ENCODE measurements at regions not wholly inside any gene's neighbourhood (a gene's known extent, or its start where the extent isn't known, plus 50 kb on each side); places are given as distances from the start of the nearest gene placed in this dataset.

DNA sequence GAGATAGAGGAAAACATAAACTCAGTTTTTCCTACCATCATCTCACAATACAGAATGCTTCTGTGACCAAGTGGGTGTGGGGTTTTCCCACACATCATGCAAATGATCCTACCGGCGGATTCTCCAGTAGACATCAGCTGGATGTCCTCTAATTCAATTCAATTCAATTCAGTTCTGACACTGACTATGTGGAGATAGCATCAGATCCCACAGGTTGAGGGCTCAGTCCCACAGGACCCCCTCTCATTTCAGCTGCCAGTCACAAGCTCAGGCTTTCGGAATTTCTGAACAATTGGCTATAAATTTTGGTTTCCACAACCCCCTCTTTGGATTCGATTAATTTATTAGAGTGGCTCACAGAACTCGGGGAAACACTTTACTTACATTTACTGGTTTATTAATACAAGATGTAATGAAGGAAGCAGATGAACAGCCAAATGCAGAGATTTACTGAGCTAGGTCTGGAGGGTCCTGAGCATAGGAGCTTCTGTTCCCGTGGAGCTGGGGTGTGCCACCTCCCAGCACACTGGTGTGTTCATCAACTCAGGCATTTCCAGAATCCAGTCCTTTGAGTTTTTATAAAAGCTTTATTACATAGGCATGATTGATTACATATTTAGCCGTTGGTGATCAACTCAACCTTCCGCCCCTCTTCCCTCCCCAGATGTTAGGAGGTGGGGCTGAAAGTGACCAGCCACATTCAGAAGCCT lies 350.1 kb downstream of the MYCN start:
- H3K27me3 ChIP-seq: no peaks in the 10 kb centered on the region
- H3K4me1 ChIP-seq: no peaks in the 10 kb centered on the region
- no peak overlapping the region for H3K4me3 ChIP-seq
- no peak for DNase-seq
- no peak for TF ChIP-seq POLR2A (IDR thresholded peaks at IDR 0.05)
- TF ChIP-seq, protein P1, sequence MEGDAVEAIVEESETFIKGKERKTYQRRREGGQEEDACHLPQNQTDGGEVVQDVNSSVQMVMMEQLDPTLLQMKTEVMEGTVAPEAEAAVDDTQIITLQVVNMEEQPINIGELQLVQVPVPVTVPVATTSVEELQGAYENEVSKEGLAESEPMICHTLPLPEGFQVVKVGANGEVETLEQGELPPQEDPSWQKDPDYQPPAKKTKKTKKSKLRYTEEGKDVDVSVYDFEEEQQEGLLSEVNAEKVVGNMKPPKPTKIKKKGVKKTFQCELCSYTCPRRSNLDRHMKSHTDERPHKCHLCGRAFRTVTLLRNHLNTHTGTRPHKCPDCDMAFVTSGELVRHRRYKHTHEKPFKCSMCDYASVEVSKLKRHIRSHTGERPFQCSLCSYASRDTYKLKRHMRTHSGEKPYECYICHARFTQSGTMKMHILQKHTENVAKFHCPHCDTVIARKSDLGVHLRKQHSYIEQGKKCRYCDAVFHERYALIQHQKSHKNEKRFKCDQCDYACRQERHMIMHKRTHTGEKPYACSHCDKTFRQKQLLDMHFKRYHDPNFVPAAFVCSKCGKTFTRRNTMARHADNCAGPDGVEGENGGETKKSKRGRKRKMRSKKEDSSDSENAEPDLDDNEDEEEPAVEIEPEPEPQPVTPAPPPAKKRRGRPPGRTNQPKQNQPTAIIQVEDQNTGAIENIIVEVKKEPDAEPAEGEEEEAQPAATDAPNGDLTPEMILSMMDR (IDR thresholded peaks at IDR 0.05): no peak
- no peak overlapping the region for H3K27ac ChIP-seq
- 78 to 89% methylated on average over 7 to 8 of the region's 8 CpGs for WGBS, 2 donors
- no peaks in the 10 kb centered on the region for H3K36me3 ChIP-seq (ENCODE audit: low read depth, missing control alignments)
- intact Hi-C loops (cut with DNase I; ENCODE audit: low total_unique reads): no loop called here
- no peaks in the 10 kb centered on the region for H3K9me3 ChIP-seq

DNA sequence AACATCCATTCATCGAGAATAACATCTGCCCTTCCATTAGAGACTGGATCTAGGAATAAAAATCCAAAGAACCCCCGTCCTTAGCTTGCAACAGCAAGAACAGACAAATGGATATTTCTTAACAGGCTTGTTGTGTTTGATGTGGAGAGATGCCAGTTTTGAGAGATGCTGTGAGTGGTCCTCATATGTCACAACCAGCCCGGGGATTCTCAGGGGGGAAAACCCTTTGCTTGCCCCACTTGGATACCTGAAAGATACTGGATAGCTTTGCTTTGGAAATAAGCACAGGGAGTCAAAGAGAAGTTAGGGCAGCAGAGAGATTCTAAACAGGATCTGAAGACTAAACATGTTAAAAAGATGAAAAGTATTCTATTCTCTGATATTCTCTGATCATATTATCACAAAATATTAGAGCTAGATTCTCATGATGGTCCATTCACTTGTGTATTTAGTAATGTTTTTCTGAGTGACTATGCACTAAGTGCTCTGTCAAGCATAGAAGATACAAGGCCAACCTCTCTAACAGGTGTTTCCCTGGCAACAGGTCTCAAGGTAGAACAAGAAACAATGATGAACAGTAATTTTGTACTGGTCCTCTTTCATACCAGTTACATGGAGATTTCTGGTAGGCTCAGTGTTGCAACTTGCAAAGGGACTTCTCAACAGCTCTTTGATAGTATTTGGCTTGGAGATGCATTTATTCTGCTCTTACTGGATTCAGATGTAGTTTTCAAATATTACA lies 348.2 kb downstream of the MYCN start:
- intact Hi-C loops (cut with DNase I; ENCODE audit: low total_unique reads): no loop called here
- H3K4me1 ChIP-seq: no peaks in the 10 kb centered on the region
- TF ChIP-seq POLR2A (IDR thresholded peaks at IDR 0.05): no peak
- TF ChIP-seq, protein P1 (IDR thresholded peaks at IDR 0.05): no peak
- no peaks in the 10 kb centered on the region for H3K36me3 ChIP-seq (ENCODE audit: low read depth, missing control alignments)
- H3K27ac ChIP-seq: no peak overlapping the region
- no peaks in the 10 kb centered on the region for H3K27me3 ChIP-seq
- no peak for DNase-seq
- H3K9me3 ChIP-seq: no peaks in the 10 kb centered on the region
- no peak overlapping the region for H3K4me3 ChIP-seq
- WGBS, 2 donors: 89 to 96% methylated on average over 3 of the region's 3 CpGs

DNA sequence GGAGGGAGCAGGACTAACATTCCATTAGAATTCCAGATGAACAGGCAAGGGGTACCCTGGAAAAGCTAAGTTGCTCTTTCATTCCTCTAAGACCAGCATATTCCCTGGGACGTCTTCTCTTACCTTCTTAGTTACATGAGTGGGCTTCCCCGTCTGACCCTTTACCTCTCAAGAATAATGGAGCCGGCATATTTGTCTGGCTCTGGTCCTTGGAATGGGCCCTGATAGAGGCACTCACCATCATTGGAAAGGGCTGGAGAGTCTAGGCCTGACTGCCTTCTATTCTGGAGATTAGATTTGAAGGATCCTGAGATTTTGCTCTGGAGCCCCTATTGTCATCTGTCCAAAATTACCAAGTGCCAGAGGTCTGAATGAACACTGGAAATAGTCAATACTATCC lies 347.5 kb downstream of the MYCN start:
- Histone ChIP-seq H3K36me3 (ENCODE audit: low read depth, missing control alignments) (no peaks in the 10 kb centered on the region), H3K27me3 (no peaks in the 10 kb centered on the region), H3K9me3 (no peaks in the 10 kb centered on the region), H3K4me1 (no peaks in the 10 kb centered on the region), H3K27ac (no peak overlapping the region), H3K4me3 (no peak overlapping the region)
- 83 to 93% methylated on average over 3 of the region's 3 CpGs for WGBS, 2 donors
- DNase-seq: no peak
- intact Hi-C loops (cut with DNase I; ENCODE audit: low total_unique reads): no loop called here
- TF ChIP-seq, protein P1 (IDR thresholded peaks at IDR 0.05): no peak
- no peak for TF ChIP-seq POLR2A (IDR thresholded peaks at IDR 0.05)

DNA sequence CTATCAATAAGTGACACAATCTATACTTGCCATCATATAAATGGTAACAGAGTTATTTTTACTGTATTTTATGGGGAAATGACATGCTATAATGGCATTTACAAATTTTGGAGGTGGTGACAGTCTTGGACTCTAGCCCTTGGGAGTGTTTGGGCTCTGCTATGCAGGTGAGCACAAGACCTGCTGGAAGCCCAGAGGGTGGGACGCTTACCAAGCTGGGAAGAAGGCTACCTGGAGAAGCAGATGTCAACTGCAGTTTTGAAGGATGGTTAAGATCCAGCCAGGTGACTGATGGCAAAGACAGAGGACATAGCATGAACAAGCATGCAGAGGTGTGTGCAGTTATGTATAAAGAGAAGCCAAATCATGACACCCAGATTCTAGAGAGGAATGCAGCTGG lies 346.9 kb downstream of the MYCN start:
- no peak overlapping the region for H3K4me3 ChIP-seq
- 86 to 95% methylated on average over 1 of the region's 1 CpG for WGBS, 2 donors
- no peaks in the 10 kb centered on the region for H3K4me1 ChIP-seq
- H3K27ac ChIP-seq: no peak overlapping the region
- no peaks in the 10 kb centered on the region for H3K9me3 ChIP-seq
- H3K27me3 ChIP-seq: no peaks in the 10 kb centered on the region
- TF ChIP-seq, protein P1 (IDR thresholded peaks at IDR 0.05): no peak
- TF ChIP-seq POLR2A (IDR thresholded peaks at IDR 0.05): no peak
- no peak for DNase-seq
- intact Hi-C loops (cut with DNase I; ENCODE audit: low total_unique reads): no loop called here
- no peaks in the 10 kb centered on the region for H3K36me3 ChIP-seq (ENCODE audit: low read depth, missing control alignments)
